HCEC 1CT (cell line): ENCODE measurements at regions not wholly inside any gene's neighbourhood (a gene's known extent, or its start where the extent isn't known, plus 50 kb on each side); places are given as distances from the start of the nearest gene placed in this dataset.

Experiments
- DNase-seq: peaks from one replicate; pipeline ENCODE4 v3.0.0-alpha.2; 2017

DNA sequence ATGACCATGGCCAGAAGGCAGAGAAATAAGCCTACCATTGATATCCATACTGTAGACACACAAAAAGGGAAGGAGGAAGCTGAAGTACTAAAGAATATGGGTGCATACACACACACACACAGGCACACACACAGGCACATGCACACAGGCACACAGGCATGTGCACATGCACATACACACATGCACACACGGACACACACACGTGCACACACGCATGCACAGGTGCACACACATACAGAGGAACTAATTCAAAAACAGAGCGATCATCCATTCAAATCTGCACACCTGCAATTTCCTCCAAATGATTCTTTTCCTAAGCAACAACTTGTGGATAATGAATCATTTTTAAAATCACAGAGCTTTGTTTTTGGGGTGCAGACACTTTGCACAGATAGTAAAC lies 166.7 kb upstream of the ADARB2 start:
- DNase-seq: no peak

DNA sequence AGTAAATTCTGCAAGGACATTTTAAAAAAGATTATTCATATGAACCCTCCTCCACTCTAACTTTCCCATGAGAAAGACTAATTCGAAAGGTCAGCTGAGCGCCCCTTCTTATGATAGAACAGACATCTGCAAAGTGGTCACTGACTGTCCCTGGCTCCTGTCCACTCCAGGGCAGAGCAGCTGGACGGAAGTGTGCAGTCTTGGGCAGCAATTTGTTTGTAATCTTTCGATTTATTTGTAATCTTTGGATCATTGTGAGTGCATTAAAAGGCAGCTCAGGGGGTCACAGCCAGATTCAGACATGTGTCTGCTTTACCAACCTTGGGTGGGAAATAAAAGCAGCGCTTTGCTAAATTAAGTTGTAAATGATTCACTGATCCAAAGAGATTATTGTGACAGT lies 158.8 kb upstream of the ADARB2 start:
- DNase-seq: no peak

DNA sequence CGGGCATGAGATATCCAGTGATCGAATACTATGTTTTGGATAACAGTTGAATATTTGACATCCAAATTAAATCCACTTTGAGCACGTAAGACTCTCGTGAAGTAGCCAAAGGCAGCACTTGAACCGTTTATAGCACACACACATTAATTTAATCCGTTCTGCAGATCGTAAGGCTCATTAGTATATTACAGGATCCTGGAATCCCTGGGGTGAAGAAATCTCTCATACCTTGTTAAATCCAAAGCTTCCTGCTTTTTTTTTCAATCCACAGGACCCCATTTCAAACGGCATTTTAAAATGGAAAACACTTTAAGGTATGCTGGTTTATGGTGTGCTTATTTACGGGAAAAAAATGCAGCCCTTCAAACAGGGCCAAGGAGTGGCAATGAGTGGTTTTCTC lies 158.4 kb upstream of the ADARB2 start:
- no peak for DNase-seq

- DNase-seq: no peak
These were observed 157.6 kb upstream of the ADARB2 start for GRCh38 chr10:1894912-1895311.

DNA sequence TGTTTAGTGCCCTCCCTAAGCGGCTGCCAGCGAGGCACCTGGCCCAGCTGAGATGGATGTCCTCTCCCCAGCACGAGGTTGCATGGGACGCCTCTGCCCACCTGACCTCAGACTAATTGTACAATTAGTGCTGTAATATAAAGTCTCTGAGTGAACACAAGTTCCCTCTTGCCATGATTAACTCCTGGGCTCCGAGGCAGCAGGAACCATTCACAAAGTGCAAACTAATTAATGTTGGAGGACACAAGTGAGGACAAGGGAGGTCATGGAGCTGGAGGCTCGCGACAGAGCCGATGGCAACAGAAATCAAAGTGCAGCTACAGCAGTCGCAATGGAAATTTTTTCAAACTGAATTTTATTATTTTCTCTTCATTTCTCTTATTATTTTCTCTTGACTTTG lies 156.6 kb upstream of the ADARB2 start:
- DNase-seq: no peak

DNA sequence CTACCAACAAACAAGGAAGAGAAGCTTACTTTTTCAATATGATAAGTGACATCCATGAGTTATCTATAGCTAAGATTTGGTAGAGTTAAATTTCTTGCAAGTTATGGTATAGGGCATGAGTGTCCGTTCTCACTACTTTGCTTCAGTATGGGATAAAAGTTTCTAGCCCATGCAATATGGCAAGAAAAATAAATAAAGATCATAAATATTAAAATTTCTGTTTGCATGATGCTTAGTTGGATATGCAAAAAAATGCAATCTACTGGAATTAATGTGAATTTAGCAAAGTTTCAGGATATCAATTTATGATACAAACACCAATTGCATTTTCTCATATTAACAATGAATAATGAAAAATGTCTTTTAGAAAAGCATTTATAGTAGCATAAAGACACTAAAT lies 148.7 kb upstream of the ADARB2 start:
- no peak for DNase-seq

DNA sequence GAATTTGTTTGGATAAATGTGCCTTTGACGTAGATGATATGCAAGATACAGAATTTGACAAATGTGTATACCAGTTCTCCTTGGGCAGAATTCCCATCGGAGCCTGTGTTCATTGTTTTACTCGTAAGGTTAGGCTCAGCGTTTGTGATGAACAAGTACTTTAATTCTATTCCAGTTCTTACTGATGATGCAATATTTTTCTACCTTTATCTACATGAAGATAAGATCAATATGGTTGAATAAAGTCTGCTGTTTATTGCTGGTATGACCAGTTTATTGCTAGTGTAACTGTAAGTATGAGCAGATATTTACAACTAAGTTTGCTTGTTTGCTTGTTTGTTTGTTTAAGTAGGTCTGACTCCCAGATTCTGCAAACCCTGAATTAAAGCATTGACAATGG lies 145.4 kb upstream of the ADARB2 start:
- no peak for DNase-seq

GRCh38 chr10:1882180-1882579 lies 144.9 kb upstream of the ADARB2 start:
- DNase-seq: no peak

- no peak for DNase-seq
These were observed 144.3 kb upstream of the ADARB2 start for GRCh38 chr10:1881636-1882035.

GRCh38 chr10:1874533-1874932 lies 137.2 kb upstream of the ADARB2 start:
- DNase-seq: no peak

DNA sequence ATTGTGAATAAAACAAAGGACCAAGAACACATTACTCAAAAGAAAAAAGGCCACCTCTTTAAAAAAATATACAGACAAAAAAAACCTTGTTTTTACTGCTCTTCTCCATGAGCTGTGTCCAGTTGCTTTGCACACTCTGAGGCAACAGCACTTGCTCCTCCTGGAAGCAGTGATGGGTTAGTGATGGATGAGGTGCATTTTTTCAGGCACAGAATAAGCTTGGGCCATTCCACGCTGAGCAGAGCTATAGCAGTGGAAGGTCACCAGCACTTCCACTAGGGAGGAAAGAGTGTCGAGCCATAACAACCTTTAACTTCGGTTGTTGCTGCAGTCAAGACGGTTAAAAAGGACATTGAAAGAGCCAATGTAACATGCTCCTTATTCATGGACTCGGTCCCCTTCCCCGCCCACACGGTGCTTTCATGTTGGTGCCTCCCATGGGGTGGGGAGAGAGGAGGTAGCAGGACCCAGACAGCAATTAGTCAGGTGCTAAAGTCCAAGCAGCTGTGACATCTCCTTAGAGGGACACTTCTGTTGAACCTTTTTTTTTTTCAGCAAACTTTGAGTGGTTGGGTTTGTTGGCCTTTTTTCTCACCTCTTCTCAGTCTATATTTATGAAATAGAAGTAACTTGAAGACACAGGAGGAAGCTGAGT lies 136.5 kb upstream of the ADARB2 start:
- no peak for DNase-seq

DNA sequence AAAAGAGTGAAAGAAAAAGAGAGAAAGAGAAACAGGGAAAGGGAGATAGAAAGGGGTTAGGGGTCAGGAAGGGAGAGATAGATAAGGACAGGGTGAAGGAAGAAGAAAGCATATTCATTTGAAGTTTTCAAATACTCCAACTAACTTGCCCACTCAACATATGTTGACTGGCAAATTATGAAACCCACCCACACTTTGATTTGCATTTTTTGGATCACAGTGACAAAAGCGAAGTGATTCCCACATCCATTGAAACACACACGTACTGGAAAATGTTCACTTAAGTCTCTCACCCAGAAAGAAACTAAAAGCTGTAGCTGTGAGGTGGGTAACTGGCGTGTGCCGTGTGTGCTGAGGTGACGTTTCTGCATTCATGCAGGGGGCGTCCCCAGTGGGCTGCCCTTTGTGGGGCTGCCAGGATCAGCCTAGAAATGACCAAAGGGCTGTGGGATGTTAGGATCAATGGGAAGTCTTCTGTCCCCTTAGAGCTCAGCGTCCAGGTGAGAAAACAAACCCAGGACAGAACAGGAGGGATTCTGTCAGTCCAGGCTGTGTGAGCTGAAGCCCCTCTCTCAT lies 134.9 kb upstream of the ADARB2 start:
- no peak for DNase-seq

GRCh38 chr10:1870491-1870890 lies 133.2 kb upstream of the ADARB2 start:
- DNase-seq: no peak

DNA sequence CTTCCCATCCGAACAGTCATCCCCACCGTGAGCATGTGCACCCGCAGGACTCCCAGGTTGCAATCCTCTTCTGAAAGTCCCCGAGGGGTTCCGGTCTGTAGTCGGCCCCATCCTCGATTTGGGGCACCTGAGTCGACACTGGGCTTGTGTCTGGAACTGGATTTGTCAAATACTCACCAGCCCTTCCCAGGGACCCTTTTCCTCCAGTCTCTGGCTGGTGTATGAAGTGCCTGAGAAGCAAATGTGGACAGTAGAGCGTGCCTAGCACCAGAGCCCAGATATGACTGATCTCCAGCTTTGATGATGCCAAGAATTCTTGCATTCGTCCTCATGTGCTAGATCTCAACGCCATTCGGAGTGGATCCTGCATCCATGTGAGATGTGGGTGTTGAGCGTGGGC lies 132.5 kb upstream of the ADARB2 start:
- DNase-seq: no peak

DNA sequence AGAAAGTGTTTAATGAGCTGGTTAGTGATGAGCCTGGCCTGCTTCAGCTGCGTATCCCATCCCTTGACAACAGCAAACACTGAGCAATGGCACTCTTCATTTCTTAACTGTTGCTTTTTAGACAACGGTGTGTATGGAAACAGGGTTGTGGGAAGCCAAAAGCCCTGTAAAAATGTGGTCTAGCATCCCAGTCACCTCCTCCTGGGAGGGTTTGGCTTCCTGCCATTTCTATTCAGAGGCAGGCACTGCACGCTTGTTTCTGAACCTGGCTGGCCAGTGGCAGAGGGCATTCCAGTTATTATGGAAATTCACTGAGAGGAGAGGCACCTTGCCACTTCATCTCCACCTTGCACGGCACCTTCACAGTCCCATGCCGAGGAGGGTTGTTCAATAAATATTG lies 123.0 kb upstream of the ADARB2 start:
- no peak for DNase-seq

- DNase-seq: no peak
These were observed 121.2 kb upstream of the ADARB2 start for GRCh38 chr10:1858547-1858946.

DNA sequence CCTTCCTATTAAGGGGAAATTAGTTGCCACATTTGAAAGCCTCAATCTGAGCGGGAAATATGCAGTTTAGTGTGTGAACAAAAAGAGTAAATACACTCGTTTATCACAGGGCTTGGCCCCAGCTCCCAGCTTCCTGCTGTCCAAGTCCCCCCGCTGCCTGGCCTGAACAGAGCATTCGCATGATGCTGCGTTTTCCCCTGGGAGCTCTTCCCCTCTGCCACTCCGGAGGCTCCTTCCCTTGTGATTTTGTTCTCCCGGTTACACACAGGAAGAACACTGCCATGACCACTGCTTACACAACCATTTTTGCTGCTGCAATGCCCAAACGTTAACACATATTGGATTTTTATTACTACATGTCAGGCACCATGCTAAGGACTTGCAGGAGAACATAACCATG lies 120.7 kb upstream of the ADARB2 start:
- DNase-seq: no peak

- no peak for DNase-seq
These were observed 118.6 kb upstream of the ADARB2 start for GRCh38 chr10:1855911-1856310.

GRCh38 chr10:1854271-1854670 lies 116.9 kb upstream of the ADARB2 start:
- no peak for DNase-seq

DNA sequence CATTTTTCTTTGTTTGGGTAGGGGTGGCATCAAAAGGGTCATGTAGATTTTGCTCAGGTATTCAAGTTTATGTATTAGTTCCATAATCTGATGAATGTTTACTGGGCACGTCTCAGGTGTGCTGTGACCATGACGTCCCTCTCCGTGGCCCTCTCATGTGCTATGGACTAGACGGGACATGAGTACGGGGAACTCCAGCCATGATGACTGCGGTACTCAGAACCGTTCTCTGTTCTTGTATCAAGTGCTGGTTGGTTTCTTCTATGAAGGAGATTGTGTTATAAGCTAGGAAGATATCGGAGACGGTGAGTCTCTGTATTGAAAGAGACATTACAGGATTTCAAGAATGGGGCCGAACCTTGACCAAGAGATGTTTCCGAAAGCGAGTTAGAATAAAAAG lies 116.5 kb upstream of the ADARB2 start:
- no peak for DNase-seq

DNA sequence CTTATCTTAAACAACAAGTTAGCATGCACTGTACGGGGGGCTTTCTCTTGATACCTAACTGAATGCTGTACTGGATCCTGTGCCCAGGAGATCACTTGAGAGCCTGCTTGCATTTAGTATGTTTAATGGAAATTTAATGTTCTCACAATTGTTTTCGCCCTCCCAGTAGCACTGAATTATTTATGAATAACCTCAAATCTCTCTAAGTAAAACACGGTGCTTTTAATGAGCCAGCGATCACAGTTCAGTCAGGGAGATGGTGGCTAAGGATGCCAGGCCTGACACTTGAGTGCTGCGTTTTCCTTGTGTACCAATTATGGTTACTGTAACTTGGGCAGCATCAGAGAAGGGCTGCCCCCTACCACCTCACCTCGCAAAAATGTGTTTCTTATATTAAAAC lies 115.5 kb upstream of the ADARB2 start:
- no peak for DNase-seq

DNA sequence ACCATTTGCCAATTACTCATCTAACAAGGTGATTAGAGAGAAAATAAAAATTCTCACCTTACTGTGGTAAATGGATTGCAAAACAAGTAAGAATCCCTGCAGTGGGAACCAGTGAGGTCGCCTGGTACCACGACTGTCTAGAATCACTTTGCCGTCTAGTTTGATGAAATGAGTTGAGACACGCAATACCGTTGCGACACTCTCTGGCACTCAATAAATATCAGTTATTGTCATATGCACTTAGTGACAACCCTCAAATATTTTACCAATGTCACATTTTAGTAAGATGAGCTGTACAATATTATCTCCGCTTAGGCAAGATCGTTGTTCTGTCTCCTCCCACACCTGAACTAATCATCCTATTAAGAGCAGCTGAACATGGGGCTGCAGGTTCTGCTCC lies 114.4 kb upstream of the ADARB2 start:
- DNase-seq: no peak

DNA sequence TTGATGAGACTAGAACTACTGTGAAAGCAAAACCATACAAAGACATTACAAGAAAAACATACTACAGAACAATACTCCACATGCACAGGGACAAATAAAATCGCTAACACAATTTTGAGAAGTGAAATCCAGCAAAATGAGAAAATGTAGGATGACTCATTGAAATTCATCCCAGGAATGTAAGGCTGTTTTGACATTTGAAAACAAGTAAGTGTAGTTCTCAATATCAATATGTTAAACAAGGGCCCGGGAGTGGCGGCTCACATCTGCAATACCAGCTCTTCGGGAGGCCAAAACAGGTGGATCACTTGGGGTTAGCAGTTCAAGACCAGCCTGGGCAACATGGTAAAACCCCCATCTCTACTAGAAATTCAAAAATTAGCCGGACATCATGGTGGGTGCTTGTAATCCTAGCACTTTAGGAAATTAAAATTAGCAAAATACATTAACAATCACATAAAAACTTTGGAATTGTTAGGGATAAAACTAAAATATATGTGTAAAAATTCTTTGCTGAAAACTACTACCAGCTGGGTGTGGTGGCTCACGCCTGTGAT lies 113.7 kb upstream of the ADARB2 start:
- DNase-seq: no peak

GRCh38 chr10:1847361-1847760 lies 110.0 kb upstream of the ADARB2 start:
- no peak for DNase-seq

DNA sequence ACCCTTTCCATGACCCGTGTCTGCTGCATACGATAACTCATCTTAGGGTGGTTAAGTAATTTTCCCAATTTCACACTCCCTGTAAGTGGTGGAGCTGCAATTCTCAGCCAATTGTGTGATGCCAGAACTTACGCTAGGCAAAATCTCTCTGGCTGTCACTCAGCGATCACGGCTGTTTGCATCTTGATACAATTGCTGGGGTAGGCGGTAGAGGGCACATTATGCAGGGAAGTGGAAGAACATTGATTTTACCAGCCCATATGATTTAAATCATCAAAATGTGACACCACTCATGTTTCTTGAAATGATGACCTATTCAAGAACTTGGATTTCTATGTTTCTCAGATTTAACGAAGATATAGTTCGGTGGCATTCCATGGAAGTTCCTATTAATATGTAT lies 108.7 kb upstream of the ADARB2 start:
- no peak for DNase-seq
